NCI-H1092 treated with DMSO at 0.1 percent for 48 hours (cell line): ENCODE measurements at regions not wholly inside any gene's neighbourhood (a gene's known extent, or its start where the extent isn't known, plus 50 kb on each side); places are given as distances from the start of the nearest gene placed in this dataset.
"Not testable (repeated sequence)": the region's sequence is repeated elsewhere in the genome, so short reads cannot be mapped to it uniquely, and the experiment has no call there.

Experiments
- DNase-seq: peaks from one replicate; lab custom pipeline; 2025; lab: John Stamatoyannopoulos, UW

GRCh38 chr9:85880507-85880906 lies 60.4 kb upstream of the NAA35 start:
- not testable (repeated sequence) for DNase-seq

GRCh38 chr9:85884256-85884655 lies 56.7 kb upstream of the NAA35 start:
- DNase-seq = no peak

- DNase-seq = no peak
Observed at GRCh38 chr9:85890962-85891361, 50.0 kb upstream of the NAA35 start.
